ENCODE measurements at regions not wholly inside any gene's neighbourhood (a gene's known extent, or its start where the extent isn't known, plus 50 kb on each side); places are given as distances from the start of the nearest gene placed in this dataset.

DNA sequence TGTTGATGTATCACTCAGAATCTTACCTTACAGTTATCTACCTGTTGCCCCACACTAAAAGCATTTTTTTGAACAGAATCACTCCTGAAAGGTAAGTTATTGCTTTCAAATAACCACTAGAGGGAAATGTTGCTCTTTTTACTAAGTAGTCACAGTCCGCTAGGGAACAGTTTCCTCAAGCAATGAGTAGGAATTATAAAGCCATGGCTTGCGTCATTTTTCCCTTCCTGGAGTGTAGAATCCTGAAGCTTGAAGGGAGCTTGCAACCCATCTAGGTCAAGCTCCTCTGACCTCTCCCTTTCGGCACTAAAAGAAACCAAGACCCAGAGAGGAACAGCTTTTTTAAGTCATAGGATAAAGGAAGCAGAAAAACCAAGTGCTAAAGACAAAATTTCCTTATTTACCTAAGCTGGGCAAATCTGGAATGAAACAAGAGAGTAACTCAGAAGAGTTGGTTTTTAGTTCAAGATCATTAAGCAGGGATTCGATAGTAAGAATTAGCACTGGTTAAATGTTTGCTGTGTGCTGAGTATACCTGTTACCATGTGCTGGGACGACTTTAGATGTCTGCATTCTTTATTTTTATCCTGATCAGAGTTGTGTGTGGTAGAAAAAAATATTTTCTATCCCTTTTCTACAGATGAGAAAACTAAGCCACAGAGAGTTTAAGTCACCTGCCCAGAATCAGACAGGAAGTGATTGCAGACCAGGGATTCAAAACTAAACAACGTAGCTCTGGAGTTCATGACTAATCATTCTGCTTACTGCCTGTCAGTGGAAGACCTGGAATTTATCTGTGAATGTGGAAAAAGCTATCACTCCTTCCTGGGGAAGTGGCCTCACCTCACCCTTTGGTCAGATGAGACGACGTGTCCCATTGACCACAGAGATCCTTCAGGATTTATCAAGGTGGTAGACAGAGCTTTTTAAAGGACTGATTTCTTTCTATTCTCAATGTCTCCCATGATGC is 631.5 kb downstream of the RAB28 start (continued):
- TF ChIP-seq GABPB1 (CRISPR knock-in tag; IDR thresholded peaks at IDR 0.05), result peak; percentile 24; the same call in 1 of the 2 replicates
- peak; percentile 87 for TF ChIP-seq RAD21 (CRISPR knock-in tag; IDR thresholded peaks at IDR 0.05)

DNA sequence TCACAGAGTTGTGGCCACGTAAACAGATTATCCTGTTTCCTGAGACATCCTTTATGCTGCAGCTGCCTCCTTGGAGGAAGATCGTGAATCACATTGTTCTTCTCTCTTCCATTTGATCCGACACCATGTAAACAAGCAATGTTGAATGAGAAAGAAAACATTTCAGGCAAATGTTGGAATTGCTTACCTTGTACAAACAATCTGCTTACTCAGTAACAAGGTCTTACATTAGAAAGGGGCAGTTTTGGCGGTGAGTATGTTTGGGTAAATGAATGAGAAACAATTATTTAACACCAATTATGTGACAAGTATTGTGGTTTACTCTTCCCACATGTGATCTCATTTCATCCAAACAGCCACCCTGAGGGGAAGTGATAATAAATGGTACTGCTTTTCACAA is 637.8 kb downstream of the RAB28 start:
- no peak for FAIRE-seq
- Histone ChIP-seq H3K4me3 (replicated peaks in 1 of 3; ENCODE audit: insufficient read depth in 1 of 3, low read depth in 2 of 3, low read length in 3 of 3) (no peak overlapping the region), H3K27me3 (ENCODE audit: control insufficient read depth in 1 of 2, insufficient read depth in 2 of 2, low read length in 2 of 2) (no peaks in the 10 kb centered on the region; a peak in 1 of 5 replicates), H2AFZ (ENCODE audit: low read length) (no peak overlapping the region), H3K27ac (ENCODE audit: extremely low read length, insufficient read depth, low read length) (no peak overlapping the region), H3K36me3 (replicated peaks in 1 of 2; ENCODE audit: control insufficient read depth in 1 of 2, insufficient read depth in 2 of 2, low read length in 2 of 2) (no peaks in the 10 kb centered on the region), H3K4me2 (ENCODE audit: low read depth, low read length) (no peak overlapping the region), H4K20me1 (ENCODE audit: insufficient read depth, low read length) (no peaks in the 10 kb centered on the region), H3K9me3 (ENCODE audit: low read length) (no peaks in the 10 kb centered on the region), H3K4me1 (ENCODE audit: insufficient read depth, low read length) (peaks cover 6% of the 10 kb centered on the region), H3K79me2 (ENCODE audit: insufficient read depth, low read length) (no peaks in the 10 kb centered on the region), H3K9ac (ENCODE audit: insufficient read depth, low read depth, low read length) (no peak overlapping the region)
- intact Hi-C loops (cut with micrococcal nuclease; ENCODE audit: unreplicated experiment), result no loop called here
- peak; percentile 33; the same call in 1 of the 3 replicates for ATAC-seq
- peak; percentile 3 to 51; a peak in 2 of 4 replicates for TF ChIP-seq MAFK (conservative IDR thresholded peaks at IDR 0.05 in 1 of 2, IDR thresholded peaks at IDR 0.05 in 1 of 2; ENCODE audit: low read length in 2 of 2)
- TF ChIP-seq MAFF (IDR thresholded peaks at IDR 0.05; ENCODE audit: low read depth, low read length), result peak; percentile 68
- TF ChIP-seq SOX5 (CRISPR knock-in tag; IDR thresholded peaks at IDR 0.05; ENCODE audit: borderline replicate concordance), result peak; percentile 24; the same call in 1 of the 2 replicates
- TF ChIP-seq, protein P1, sequence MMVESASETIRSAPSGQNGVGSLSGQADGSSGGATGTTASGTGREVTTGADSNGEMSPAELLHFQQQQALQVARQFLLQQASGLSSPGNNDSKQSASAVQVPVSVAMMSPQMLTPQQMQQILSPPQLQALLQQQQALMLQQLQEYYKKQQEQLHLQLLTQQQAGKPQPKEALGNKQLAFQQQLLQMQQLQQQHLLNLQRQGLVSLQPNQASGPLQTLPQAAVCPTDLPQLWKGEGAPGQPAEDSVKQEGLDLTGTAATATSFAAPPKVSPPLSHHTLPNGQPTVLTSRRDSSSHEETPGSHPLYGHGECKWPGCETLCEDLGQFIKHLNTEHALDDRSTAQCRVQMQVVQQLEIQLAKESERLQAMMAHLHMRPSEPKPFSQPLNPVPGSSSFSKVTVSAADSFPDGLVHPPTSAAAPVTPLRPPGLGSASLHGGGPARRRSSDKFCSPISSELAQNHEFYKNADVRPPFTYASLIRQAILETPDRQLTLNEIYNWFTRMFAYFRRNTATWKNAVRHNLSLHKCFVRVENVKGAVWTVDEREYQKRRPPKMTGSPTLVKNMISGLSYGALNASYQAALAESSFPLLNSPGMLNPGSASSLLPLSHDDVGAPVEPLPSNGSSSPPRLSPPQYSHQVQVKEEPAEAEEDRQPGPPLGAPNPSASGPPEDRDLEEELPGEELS (CRISPR knock-in tag; IDR thresholded peaks at IDR 0.05), result peak; percentile 14; the same call in 1 of the 2 replicates
- no peak for TF ChIP-seq SOX13 (IDR thresholded peaks at IDR 0.05)
- 0 out of 4 replicates have a peak, but pooled peaks of 1 of the 2 experiments have one; percentile 10 for TF ChIP-seq SOX13 (CRISPR knock-in tag; conservative IDR thresholded peaks at IDR 0.05 in 1 of 2, IDR thresholded peaks at IDR 0.05 in 1 of 2)
- TF ChIP-seq ZNF670 (CRISPR knock-in tag; IDR thresholded peaks at IDR 0.05; ENCODE audit: borderline replicate concordance), result no peak
- no peak for TF ChIP-seq EP300 (IDR thresholded peaks at IDR 0.05; ENCODE audit: low read depth in 2 of 2, low read length in 2 of 2)
- no peak for TF ChIP-seq EP300 (CRISPR knock-in tag; IDR thresholded peaks at IDR 0.05; ENCODE audit: borderline replicate concordance)
- no peak for TF ChIP-seq TOPORS (CRISPR knock-in tag; IDR thresholded peaks at IDR 0.05)
- no peak for TF ChIP-seq ZNF546 (CRISPR knock-in tag; conservative IDR thresholded peaks at IDR 0.05)
- TF ChIP-seq RBM22 (optimal IDR thresholded peaks at IDR 0.05; ENCODE audit: low read length), result no peak
- CTCF ChIA-PET (ENCODE audit: low intra/inter-chr PET ratio, low total read pairs), result interaction anchor here (0.9 to 2.0 kb wide), 2 partner anchors 702 to 703 kb away, joined by 3 to 13 read pairs; no protein-coding TSS in a partner anchor
- no peak for DNase-seq (ENCODE audit: low spot score)
- POLR2A ChIA-PET, result no interaction called here
- no TSS peak for BruUV-seq (replicated peaks)
- in situ Hi-C loops (cut with HindIII; ENCODE audit: extremely low pct_ligation_motif_present, low pct_unique_long_range_greater_than_20kb), result no loop called here
- 3% methylated on average over 4 of the region's 4 CpGs for WGBS (ENCODE audit: low lambda C conversion rate)

Data from HepG2 (cell line).